HG02981 (cell line): ENCODE measurements at regions not wholly inside any gene's neighbourhood (a gene's known extent, or its start where the extent isn't known, plus 50 kb on each side); places are given as distances from the start of the nearest gene placed in this dataset.

Source experiments
- ATAC-seq: cut with Tn5 transposase; IDR thresholded peaks from one replicate; pipeline ENCODE4 v1.9.1; 2021; ENCODE audit warnings: mild to moderate bottlenecking, moderate library complexity; ENCODE audit not compliant: unreplicated experiment

DNA sequence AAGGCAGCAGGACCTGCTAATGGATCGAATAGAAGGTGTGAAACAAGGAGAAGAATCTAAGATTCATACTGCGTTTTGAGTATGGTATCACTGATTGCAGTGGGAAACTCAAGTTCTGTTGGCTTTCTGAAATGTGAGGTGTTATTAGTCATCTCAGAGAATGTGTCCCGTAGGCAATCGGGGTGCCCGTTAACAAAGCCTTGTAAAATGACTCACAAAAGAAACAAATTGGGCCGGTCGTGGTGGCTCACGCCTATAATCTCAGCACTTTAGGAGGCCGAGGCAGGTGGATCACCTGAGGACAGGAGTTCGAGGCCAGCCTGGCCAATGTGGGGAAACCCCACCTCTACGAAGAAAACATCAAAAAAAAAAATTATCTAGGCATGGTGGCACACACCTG lies 118.2 kb upstream of the C7orf33 start:
- no peak for ATAC-seq

DNA sequence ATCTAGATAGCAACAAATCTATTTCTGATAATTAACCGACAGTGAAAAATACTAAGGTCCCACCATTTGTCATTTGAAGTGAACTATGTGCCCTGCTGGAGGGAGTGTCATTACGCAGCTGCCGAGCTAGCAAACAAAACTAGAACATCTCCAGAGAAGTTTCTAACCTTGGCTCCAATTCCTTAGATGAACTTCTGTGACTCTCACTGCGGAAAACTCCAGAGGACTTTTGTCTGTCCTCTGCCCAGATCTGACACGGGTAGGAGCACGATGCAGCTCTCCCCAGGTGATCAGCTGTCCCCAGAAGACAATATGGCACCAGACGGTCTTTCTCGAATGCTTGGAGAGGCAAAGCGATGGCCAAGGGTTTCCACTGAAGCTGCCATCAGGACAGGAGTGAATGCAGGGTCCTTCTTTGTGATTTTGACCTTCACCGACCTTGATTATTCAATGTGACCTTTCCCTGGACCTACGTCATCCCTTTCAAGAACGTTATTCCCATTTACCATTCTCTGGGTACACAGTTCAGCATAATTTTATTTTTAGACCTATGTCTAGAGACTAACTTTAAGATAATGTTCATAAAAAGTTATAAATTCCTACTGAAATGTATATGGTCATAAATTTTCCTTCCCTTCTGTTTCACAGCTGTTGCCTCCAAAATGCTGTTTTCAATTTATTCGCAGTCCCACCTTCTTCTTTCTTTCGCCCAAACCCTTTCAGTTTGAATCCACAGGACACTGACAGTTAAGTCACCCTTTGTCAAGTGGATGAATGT lies 116.7 kb upstream of the C7orf33 start:
- no peak for ATAC-seq

DNA sequence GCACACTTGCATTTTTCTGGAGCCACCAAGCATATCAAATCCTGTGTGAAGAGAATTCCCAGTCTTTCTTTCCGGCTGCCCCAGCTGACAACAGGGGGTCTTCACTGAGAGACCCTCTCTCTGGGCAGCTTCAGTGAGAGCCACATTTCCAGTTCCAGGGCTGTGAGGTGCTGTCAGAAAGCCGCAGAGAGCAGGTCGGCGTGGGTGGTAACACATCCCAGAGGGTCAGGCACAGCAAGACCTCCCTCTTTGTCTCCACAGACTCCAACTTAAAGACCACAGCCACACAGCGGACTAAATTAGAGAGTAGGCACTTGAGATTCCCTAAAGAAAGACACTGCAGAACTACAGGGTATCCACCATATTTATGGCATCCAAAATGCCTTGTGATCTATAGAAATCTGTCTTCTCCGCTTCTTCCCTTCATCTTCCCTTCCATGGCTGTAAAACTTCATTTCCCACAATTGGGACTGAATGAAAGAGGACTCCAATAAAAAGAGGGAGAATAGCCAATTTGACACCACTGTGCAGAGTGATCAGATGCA lies 116.0 kb upstream of the C7orf33 start:
- no peak for ATAC-seq

DNA sequence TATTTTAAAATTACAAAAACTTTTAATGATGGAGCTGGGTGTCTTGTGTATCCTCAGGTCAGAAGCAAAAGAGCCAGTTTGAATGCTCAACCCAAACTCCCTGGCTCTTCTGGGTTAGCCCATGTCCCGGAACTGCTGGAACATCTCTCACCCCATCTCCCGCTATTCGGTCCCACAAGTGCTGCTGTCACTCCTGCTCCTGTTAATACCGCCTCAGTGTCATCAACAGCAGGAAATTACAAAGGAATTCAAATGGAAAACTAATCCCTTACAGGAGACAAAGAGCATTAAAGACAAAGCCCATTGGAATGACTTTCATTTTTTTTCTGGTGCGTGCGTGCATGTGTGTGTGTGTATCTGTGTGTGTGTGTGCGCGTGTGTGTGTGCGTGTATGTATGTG lies 112.0 kb upstream of the C7orf33 start:
- ATAC-seq, result no peak

DNA sequence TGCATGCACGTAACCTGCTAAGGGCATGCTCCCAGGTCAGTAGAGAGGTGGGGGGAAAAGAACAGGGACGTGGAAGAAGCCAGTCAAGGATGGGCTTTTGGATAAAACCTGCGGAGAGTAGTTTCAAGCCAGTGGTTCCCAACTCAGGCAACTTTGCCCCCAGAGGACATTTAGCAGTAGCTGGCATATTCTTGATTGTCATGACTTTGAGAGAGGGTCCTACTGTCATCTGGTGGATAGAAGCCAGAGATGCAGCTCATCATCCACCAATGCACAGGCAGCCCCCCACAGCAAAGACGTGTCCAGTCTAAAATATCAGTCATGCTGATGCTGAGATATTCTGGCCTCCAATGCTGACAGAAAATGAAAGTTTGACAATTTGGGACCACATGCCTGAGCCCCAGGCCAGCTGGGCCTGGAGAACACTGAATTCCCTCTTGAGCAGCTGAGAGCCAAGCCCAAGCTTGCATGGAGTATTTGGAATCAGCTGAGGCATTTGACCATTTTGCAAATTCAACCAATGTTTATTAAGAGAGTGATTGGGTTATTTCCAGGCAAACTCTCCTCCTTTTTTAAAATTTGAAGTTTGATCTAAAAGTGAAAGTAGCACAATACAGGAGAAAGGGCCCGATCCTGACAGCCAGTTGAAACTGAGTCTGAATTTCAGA lies 110.0 kb upstream of the C7orf33 start:
- no peak for ATAC-seq

DNA sequence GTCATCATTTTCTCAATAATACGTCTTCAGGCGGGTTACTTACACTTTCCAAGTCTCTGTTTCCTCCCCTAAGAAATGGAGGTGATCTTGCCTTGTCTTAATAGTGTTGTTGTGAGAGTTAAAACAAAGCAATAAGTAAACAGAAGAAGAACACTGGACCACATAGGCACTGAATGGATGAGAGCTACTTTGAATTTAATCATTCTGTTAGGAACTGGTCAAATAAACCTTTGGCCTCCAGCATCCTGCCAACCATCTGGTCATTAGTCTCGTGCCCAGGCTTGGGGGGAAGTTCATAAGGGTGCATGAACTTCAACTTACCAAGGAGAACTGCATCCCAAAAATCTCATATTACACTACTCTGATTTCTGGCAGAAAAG lies 109.4 kb upstream of the C7orf33 start:
- ATAC-seq, result no peak

DNA sequence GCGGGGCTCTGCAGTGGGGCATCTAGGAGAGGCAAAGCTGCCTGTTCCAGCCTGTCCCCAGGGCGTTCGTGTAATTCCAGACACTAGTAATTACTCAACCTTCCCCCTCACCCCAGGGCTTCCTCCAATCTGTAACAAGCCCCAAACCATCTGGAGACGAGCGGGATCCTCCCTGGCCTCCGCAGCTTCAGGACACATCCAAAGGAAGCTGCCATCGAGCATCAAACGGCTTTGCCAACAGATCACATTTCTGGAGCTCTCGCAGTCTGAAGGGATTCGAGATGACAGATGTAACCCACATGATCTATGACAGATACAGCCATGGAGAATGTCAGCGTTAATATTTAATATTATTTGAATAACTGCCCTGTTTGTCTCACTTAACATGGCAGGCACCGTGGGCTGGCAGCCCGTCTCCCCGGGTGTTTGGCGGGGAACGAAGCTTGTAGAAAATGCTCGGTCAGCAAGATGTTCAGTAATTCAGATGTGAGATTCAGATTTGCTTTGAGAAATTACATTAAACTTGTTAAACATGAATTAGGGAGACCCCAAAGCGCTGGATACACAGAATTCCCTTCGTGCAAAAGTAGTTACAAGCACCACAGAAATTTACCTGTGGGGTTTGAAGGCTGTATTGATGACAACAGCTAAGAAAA lies 108.5 kb upstream of the C7orf33 start:
- no peak for ATAC-seq

DNA sequence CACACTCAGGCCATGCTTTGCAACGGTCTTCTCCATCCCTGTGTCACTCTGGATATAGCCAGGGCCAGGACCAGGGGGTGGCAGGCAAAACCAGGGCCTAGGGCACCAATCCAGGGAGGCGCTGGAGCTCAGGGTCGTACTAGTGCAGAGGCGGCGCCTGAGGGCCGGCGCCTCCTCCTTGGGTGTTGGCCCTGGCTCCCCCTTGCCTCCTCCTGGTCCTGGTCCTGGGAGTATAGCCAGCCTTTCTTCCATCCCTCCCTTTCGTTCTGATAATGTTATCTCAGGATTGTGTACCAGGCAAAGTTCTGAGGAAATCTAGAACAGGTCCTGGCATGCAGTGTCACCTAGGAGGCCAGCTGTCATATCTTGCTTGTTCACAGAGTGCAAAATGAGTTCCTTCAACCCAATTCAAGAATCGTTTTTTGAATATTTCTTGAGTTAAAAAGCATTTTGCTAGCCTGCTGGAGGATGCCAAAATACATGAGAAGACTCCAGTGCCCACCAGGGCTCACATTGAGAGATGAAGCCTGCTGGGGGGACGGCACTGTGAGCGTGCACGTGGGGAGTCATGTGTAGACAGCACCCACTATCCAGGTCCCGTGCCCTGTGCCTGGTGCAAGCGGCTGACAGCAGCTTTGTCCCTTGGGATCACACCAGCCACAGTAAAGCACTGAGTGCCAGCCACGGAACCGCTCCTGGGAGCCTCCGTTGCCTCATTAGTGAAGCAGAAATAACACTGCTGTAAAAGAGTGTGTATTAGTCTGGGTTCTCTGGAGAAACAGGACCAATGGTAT lies 106.9 kb upstream of the C7orf33 start:
- no peak for ATAC-seq

DNA sequence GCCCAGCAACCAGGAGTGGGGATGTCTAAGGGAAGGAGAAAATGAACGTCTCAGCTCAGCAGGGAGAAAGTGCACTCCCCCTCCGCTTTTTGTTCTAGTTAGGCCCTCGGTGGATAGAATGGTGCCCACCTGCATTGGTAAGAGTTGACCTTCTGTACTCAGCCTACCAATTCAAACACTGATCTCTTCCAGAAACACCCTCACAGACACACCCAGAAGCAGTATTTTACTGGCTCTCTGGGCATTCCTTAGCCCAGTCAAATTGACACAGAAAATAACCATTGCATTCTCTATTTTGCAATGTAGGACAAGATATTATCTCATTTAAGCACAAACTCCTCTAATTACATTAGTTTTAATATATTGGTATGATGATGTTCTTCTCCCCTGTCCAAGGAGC lies 106.1 kb upstream of the C7orf33 start:
- ATAC-seq, result no peak

DNA sequence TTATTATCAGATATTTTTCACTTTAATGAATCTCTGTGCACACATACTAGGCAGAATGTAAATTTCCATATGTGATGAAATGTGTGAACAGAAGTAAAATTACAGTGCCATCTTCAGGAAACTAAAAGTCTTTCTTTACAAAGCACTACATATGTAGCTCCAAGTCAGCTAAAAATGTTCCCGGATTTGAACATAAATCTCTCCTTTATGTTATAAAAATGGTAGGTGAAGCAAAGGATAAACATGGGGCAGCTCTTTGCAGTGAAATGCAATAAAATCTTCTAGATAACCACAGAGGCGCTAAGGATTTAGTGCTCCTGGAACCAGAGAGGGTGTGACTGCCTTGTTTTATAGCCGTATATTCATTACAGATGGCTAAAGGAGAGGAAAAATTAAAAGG lies 104.9 kb upstream of the C7orf33 start:
- ATAC-seq, result no peak

DNA sequence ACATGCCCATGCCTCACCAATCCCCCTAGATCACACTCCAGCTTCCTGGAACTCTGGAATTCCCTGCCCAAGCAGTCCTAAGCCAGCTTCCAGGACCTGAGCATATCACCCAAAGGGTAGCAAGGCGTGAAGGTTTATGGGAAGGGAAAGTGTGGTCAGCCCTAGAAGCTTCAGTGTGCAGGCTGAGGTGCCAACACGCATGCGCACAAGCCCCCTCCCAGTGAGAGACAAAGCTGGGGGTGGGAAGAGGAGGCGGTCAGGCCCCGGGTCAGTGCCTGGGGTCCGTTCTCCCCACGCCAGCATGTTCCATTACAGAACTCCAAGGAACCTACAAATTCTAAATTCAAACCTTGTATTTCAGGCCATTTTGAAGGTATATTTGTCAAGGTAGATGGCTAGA lies 103.6 kb upstream of the C7orf33 start:
- no peak for ATAC-seq

DNA sequence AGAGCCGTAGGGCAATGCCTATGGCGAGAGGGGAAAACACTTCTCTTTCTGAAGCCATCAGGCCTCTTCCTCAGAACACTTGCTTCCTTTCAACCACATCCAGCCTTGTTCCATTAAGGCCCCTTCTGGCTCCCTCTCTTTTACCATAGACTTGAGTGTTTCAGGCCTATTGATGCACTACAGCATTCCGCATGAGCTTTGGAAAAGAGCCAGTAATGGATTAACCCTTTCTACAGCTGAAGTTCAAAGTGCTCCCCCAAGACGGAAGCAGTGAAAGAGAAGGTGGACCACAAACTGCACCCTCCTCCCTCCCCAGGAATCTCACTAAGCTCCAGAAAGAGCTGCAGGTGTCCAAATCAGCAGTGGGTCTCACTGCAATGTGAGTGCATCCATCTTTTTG lies 102.7 kb upstream of the C7orf33 start:
- ATAC-seq, result no peak

DNA sequence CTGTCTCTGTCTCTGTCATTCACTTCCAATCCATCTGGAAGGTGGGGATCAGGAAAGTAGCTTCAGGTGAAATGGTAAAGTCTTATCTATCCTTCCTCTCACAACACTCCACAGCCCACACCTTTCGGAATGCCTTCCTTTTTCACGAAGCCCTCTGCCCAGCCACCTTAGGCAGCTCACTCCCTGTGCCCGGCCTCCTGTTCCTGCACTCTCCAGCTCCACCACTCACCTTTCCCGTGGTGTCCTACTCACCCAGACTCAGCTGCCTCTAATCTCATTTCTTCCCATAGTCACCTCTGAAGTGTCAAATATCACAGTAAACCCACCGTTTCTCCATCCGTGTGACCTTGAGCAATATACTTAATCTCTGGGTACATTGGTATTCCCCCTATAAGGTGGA lies 100.9 kb upstream of the C7orf33 start:
- ATAC-seq, result no peak

DNA sequence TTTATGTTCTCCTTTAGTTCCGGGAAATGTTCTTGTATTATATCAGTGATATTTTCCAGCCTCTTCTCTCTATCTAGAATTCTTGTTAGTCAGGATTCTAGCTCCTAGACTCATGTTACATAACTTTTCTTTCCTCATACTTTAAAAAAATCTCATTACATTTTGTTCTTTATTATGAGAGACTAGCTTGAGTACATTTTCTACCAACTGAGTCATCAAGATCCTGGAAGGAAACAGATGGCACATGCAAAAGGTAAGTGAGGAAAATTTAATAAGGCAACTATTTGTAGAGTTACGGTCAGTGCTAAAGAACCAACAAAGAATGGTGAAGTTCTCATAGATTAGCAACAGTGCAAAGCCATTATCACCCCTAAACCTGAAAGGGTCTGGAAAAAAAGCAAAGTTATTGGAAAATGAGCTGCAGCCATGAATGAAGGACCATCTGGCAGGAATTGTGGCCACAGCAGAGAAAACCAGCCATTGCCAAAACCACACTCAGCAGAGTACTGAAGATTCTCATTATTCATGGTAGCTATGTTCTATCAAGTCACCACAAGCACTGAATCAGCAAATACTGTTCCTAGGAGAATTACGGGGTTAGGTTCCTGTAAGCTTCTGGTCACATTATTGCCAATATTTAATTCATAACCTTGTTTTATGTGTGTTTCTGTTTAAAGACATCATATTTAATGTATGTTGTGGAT lies 98.3 kb upstream of the C7orf33 start:
- no peak for ATAC-seq

DNA sequence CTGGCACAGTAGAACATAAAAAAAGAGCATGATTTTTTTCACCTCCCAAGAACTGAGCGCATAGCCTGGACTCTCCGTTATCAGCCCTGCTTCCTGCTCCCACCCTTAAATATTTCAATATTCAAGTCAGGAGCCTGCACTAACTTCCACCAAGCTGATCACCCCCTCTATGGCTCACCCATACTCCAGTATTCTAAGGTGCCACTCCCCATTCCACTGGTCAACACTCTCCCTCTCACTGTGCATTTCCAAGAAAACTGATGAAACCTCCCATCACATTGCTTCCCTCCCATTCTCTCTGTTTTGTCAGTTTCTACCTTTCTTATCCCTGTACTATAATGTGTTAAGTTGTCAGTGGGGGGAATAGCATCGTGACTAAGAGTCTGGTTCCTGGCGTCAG lies 95.0 kb upstream of the C7orf33 start:
- no peak for ATAC-seq

DNA sequence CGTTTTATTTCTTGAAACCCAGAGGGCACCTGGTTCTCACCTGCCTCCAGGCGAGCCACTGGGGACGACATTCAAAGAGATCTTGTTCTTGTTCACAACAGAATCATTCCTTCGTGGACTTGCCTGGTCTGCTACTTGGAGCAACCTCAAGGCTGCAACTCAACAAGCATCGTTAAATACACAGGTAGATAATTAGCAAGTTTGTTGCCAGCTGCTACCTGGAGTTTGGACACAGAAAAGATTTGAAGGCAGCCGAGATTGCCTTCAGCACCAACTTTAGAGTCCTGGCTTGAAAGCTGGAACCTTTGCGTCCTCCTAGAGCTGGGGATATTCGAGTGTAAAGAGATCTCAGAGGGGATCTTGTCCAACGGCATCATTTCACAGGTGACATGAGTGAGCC lies 89.6 kb upstream of the C7orf33 start:
- no peak for ATAC-seq

DNA sequence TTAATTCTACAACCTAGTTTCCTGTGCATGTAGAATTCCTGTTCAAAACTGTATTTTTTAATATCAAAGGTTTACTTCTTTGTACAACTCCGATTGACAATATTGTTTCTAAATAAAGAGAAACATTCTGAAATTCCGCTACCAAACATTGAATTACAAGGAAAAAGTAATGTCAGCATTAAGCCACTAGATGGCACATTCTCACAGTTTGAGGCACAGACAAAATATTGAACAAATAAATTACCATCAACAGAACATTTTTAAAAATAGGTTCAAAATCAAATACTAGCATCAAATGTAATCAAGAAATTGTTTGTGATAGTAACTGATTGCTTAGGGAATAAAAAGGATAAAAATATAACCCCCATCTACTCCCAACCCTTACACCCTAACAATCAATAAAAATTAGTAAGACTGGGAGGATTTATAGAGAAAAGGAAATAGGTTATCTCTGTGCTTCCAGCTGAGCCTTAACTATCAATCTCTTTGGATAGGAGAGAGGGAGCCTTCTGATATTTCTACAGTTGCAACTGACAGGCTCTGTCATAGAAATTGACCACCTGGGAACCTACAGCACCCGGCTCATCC lies 86.6 kb upstream of the C7orf33 start:
- no peak for ATAC-seq

DNA sequence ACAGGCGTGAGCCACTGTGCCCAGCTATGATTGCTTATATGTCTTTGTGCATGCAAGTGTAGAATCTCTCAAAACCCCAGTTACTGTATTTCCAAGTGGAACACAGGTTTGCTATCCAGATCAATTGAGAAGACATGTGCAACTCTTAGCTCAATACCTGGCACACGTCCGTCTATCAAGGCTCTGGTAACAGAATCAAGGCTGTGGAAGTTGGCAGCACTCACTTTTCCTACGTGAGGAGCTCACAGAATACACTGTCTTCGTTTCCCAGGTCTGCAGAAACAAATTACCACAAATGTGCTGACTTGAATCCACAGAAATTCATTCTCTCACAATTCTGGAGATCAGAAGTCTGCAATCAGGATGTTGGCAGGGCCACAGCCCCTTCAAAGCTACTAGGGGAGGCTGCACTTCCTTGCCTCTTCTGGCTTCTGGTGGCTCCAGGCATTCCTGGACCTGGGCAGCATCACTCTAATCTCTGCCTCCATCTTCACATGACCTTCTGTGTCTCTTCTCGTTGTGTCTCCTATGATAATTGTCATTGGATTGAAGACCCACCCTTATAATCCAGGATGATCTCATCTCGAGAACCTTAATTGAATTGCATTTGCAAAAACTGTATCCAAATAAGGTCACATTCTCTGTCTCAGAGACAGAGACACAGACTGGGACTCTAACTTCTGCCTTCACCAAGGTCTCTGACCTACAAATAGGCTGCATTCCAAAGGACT lies 84.8 kb upstream of the C7orf33 start:
- no peak for ATAC-seq

DNA sequence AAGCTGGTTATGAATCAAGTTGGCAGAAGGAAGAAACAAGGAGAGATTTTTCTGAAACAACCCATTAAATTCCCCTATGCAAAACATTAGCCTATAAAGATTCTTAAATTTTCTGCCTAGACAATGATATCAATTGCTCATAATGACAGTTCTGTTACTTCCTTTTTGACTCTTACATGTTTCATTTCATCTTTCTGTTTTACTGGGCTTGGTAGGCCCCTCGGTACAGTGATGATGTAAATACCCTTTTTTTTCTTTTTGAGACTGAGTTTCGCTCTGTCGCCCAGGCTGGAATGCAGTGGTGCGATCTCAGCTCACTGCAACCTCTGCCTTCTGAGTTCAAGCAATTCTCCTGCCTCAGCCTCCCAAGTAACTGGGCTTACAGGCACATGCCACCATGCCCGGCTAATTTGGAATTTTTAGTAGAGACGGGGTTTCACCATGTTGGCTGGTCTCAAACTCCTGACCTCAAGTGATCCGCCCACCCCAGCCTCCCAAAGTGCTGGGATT lies 83.4 kb upstream of the C7orf33 start:
- peak; percentile 99 for ATAC-seq
